ENCODE measurements at regions not wholly inside any gene's neighbourhood (a gene's known extent, or its start where the extent isn't known, plus 50 kb on each side); places are given as distances from the start of the nearest gene placed in this dataset.

DNA sequence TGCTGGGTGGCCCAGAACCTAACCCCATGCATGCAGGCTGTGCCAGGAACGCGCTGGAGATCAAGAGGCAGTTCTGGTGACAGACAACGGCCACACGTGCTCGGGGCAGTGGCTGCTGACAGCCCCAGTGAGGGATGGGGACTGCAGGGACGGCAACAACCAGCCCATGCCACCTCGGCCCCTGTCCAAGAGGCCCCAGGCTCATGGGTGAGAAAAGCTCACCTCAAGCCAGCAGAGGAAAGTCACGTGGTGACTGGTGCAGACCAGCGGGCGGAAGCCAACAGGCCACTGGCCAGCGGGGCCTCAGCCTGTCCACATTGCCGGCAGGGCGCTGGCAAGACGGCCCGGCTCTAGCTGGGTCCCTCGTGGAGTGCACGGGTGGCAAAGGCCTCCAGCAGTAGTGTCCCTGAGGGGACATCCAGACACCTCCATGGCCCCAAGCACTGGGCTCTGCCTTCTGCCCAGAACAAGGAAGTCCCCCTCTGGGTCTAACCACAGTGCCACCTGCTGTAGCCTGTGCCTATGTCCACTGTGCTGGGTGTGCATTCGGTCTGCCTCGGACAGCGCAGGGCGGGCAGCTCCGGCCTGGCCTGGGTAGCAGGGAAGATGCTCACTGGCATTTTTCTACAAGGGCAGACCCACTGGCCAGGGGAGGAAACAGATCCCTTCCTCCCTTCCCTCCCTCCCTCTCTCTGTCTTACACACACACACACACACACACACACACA, 134.1 kb downstream of the NCOR2 start:
- DNase-seq (no peak), ATAC-seq (peak; percentile 43)
- Histone ChIP-seq H3K4me3 (no peak overlapping the region), H3K36me3 (peaks cover 47% of the 10 kb centered on the region), H3K27me3 (no peaks in the 10 kb centered on the region), H3K27ac (no peak overlapping the region), H3K4me1 (peaks cover 26% of the 10 kb centered on the region), H3K9me3 (no peaks in the 10 kb centered on the region)
- intact Hi-C loops (cut with DNase I), result no loop called here
- TF ChIP-seq CTCF (IDR thresholded peaks at IDR 0.05), result no peak

DNA sequence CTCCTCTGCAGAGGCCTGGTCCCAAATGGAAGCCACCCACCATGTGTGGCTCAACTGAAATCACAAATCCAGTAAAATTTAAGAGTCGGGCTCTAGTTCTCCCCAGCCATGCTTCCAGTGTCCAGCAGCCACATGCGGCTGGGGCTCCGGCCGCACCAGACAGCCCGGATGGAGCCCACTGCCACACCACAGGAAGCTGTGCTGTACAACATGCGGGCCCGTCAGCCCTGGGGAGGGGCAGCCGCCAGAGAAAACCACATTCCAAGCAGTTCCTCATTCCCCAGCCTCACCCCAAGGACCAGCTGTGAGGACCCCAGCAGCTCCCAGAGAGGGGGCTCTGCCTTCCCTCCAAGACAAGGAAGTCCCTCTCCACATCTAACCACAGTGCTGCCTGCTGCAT, 135.0 kb downstream of the NCOR2 start:
- intact Hi-C loops (cut with DNase I), result no loop called here
- ATAC-seq (peak; percentile 50), DNase-seq (no peak)
- TF ChIP-seq CTCF (IDR thresholded peaks at IDR 0.05), result no peak
- peaks cover 38% of the 10 kb centered on the region for H3K36me3 ChIP-seq
- H3K4me1 ChIP-seq, result peaks cover 33% of the 10 kb centered on the region
- H3K4me3 ChIP-seq, result no peak overlapping the region
- no peak overlapping the region for H3K27ac ChIP-seq
- H3K27me3 ChIP-seq, result no peaks in the 10 kb centered on the region
- H3K9me3 ChIP-seq, result no peaks in the 10 kb centered on the region

DNA sequence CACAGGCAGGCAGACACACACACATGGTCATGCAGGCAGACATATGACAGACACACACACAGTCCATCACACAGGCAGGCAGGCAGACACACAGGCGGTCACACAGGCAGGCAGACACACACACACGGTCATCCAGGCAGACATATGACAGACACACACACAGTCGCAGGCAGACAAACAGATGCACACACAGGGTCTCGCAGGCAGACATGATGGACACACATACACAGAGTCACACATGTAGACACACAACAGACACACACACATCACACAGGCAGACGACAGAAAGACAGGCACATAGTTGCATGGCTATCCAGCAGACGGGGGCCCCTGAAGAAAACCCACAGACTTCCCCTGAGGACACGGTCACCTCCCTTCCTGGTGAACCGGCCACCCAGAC, 135.4 kb downstream of the NCOR2 start:
- Histone ChIP-seq H3K27me3 (no peaks in the 10 kb centered on the region), H3K4me3 (no peak overlapping the region), H3K27ac (no peak overlapping the region), H3K4me1 (peaks cover 37% of the 10 kb centered on the region), H3K36me3 (peaks cover 36% of the 10 kb centered on the region), H3K9me3 (no peaks in the 10 kb centered on the region)
- intact Hi-C loops (cut with DNase I), result no loop called here
- DNase-seq (no peak), ATAC-seq (no peak)
- no peak for TF ChIP-seq CTCF (IDR thresholded peaks at IDR 0.05)

- TF ChIP-seq CTCF (IDR thresholded peaks at IDR 0.05), result no peak
- peaks cover 40% of the 10 kb centered on the region for H3K4me1 ChIP-seq
- H3K4me3 ChIP-seq, result no peak overlapping the region
- DNase-seq (no peak), ATAC-seq (no peak)
- intact Hi-C loops (cut with DNase I), result no loop called here
- H3K27me3 ChIP-seq, result no peaks in the 10 kb centered on the region
- no peaks in the 10 kb centered on the region for H3K9me3 ChIP-seq
- no peak overlapping the region for H3K27ac ChIP-seq
- peaks cover 36% of the 10 kb centered on the region for H3K36me3 ChIP-seq
Observed at GRCh38 chr12:124430491-124430890, 135.6 kb downstream of the RFLNA start.

GRCh38 chr12:124429535-124429934, 134.6 kb downstream of the RFLNA start:
- peaks cover 44% of the 10 kb centered on the region for H3K36me3 ChIP-seq
- no peaks in the 10 kb centered on the region for H3K9me3 ChIP-seq
- peak overlapping the region; percentile 62 for H3K27ac ChIP-seq
- TF ChIP-seq CTCF (IDR thresholded peaks at IDR 0.05), result no peak
- no peak overlapping the region for H3K4me3 ChIP-seq
- no peaks in the 10 kb centered on the region for H3K27me3 ChIP-seq
- no peak for ATAC-seq
- DNase-seq, result no peak
- peaks cover 40% of the 10 kb centered on the region for H3K4me1 ChIP-seq
- intact Hi-C loops (cut with DNase I), result no loop called here
